ENCODE measurements at regions not wholly inside any gene's neighbourhood (a gene's known extent, or its start where the extent isn't known, plus 50 kb on each side); places are given as distances from the start of the nearest gene placed in this dataset.

DNA sequence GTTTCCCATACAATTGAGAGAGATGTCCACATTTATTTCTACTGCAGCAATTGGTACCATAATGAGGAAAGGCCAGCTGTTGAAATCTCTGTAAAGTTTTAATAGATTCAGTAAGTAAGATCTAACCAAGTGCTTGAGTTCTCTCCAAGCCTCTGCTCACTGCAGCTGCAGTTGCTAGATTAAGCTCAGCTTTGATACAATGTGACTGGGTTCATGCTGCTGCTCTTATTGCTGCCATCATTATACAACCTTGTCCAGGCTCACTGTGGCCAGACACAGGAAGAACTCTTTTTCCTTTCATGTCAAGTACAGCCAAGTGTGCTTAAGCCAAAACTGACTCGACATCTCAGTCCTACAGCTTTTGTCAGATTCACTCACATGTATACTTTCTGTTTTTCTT, 423.5 kb downstream of the GJA1 start:
- no peak overlapping the region for H3K4me2 ChIP-seq (ENCODE audit: insufficient read depth, low read length)
- in situ Hi-C loops (cut with MboI), result no loop called here
- no peaks in the 10 kb centered on the region for H3K79me2 ChIP-seq (ENCODE audit: control insufficient read depth, insufficient read depth, low read length)
- no peaks in the 10 kb centered on the region for H3K4me1 ChIP-seq (replicated peaks in 1 of 2; ENCODE audit: control insufficient read depth in 2 of 2, insufficient read depth in 2 of 2, low read length in 2 of 2)
- DNase-seq (ENCODE audit: extremely low read depth in 1 of 4, low spot score in 3 of 4) (no peak), ATAC-seq (no peak), FAIRE-seq (no peak)
- H3K9me3 ChIP-seq (replicated peaks; ENCODE audit: control insufficient read depth, insufficient read depth, low read depth, low read length), result no peaks in the 10 kb centered on the region; the same call in 1 of the 2 replicates
- no peaks in the 10 kb centered on the region for H3K9me1 ChIP-seq (ENCODE audit: control insufficient read depth, insufficient read depth, low read length)
- CTCF ChIA-PET (ENCODE audit: low intra/inter-chr PET ratio), result no interaction called here
- intact Hi-C loops (cut with micrococcal nuclease), result no loop called here
- H3K9ac ChIP-seq (ENCODE audit: insufficient read depth in 1 of 2, low read depth in 2 of 2, low read length in 2 of 2), result no peak overlapping the region
- H3K27me3 ChIP-seq (ENCODE audit: control insufficient read depth in 2 of 2, insufficient read depth in 2 of 2, low read length in 2 of 2), result no peaks in the 10 kb centered on the region
- H3K4me3 ChIP-seq, result no peak overlapping the region
- POLR2A ChIA-PET, result no interaction called here
- no peaks in the 10 kb centered on the region for H3K36me3 ChIP-seq (ENCODE audit: control insufficient read depth, insufficient read depth, low read length)
- H4K20me1 ChIP-seq (replicated peaks; ENCODE audit: control insufficient read depth, insufficient read depth, low read length), result no peaks in the 10 kb centered on the region
- no peak overlapping the region for H3K27ac ChIP-seq (ENCODE audit: extremely low read depth, low read depth, low read length)
- WGBS (ENCODE audit: insufficient coverage, low coverage, missing lambda C conversion rate), result 0% methylated on average over 1 of the region's 1 CpG
- TF ChIP-seq RBM39 (optimal IDR thresholded peaks at IDR 0.05; ENCODE audit: low read depth, low read length) (no peak), MEIS2 (IDR thresholded peaks at IDR 0.05; ENCODE audit: partially characterized antibody) (no peak), ZNF780A (CRISPR knock-in tag; IDR thresholded peaks at IDR 0.05) (no peak), ZNF431 (CRISPR knock-in tag; IDR thresholded peaks at IDR 0.05) (no peak), ZBTB1 (CRISPR knock-in tag; IDR thresholded peaks at IDR 0.05; ENCODE audit: borderline replicate concordance, low read depth) (no peak), MXI1 (IDR thresholded peaks at IDR 0.05; ENCODE audit: low read depth, low read length) (no peak), ARHGAP35 (IDR thresholded peaks at IDR 0.05; ENCODE audit: partially characterized antibody) (no peak), SMAD1 (IDR thresholded peaks at IDR 0.05; ENCODE audit: low read depth, low read length, partially characterized antibody) (no peak), U2AF2 (optimal IDR thresholded peaks at IDR 0.05; ENCODE audit: low read depth, low read length) (no peak)
- TF ChIP-seq, protein P1, sequence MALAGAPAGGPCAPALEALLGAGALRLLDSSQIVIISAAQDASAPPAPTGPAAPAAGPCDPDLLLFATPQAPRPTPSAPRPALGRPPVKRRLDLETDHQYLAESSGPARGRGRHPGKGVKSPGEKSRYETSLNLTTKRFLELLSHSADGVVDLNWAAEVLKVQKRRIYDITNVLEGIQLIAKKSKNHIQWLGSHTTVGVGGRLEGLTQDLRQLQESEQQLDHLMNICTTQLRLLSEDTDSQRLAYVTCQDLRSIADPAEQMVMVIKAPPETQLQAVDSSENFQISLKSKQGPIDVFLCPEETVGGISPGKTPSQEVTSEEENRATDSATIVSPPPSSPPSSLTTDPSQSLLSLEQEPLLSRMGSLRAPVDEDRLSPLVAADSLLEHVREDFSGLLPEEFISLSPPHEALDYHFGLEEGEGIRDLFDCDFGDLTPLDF (CRISPR knock-in tag; IDR thresholded peaks at IDR 0.05), result no peak
- TF ChIP-seq, protein P2, sequence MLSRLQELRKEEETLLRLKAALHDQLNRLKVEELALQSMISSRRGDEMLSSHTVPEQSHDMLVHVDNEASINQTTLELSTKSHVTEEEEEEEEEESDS (CRISPR knock-in tag; IDR thresholded peaks at IDR 0.05), result no peak
- TF ChIP-seq, protein P3, sequence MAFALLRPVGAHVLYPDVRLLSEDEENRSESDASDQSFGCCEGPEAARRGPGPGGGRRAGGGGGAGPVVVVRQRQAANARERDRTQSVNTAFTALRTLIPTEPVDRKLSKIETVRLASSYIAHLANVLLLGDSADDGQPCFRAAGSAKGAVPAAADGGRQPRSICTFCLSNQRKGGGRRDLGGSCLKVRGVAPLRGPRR (CRISPR knock-in tag; IDR thresholded peaks at IDR 0.05), result no peak
- TF ChIP-seq, protein P4, sequence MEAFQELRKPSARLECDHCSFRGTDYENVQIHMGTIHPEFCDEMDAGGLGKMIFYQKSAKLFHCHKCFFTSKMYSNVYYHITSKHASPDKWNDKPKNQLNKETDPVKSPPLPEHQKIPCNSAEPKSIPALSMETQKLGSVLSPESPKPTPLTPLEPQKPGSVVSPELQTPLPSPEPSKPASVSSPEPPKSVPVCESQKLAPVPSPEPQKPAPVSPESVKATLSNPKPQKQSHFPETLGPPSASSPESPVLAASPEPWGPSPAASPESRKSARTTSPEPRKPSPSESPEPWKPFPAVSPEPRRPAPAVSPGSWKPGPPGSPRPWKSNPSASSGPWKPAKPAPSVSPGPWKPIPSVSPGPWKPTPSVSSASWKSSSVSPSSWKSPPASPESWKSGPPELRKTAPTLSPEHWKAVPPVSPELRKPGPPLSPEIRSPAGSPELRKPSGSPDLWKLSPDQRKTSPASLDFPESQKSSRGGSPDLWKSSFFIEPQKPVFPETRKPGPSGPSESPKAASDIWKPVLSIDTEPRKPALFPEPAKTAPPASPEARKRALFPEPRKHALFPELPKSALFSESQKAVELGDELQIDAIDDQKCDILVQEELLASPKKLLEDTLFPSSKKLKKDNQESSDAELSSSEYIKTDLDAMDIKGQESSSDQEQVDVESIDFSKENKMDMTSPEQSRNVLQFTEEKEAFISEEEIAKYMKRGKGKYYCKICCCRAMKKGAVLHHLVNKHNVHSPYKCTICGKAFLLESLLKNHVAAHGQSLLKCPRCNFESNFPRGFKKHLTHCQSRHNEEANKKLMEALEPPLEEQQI (IDR thresholded peaks at IDR 0.05), result no peak
- TF ChIP-seq, protein P5, sequence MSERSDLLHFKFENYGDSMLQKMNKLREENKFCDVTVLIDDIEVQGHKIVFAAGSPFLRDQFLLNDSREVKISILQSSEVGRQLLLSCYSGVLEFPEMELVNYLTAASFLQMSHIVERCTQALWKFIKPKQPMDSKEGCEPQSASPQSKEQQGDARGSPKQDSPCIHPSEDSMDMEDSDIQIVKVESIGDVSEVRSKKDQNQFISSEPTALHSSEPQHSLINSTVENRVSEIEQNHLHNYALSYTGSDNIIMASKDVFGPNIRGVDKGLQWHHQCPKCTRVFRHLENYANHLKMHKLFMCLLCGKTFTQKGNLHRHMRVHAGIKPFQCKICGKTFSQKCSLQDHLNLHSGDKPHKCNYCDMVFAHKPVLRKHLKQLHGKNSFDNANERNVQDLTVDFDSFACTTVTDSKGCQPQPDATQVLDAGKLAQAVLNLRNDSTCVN (CRISPR knock-in tag; IDR thresholded peaks at IDR 0.05), result no peak
- no peak overlapping the region for H2AFZ ChIP-seq (ENCODE audit: low read depth, low read length)
- no TSS peak for BruUV-seq (replicated peaks)

Measured in K562 (cell line).